H1 (cell line): ENCODE measurements at regions not wholly inside any gene's neighbourhood (a gene's known extent, or its start where the extent isn't known, plus 50 kb on each side); places are given as distances from the start of the nearest gene placed in this dataset.

Experiments
- CTCF ChIA-PET: fragments of 300-600 bp; sonication (Branson Sonifier 250); formaldehyde crosslinking; loops from one replicate; lab custom pipeline; 2021; ENCODE audit not compliant: partially characterized antibody; lab: Charles Lee
- POLR2A ChIA-PET: fragments of 300-600 bp; sonication (Branson Sonifier 250); formaldehyde crosslinking; loops from one replicate; lab custom pipeline; 2021; ENCODE audit warnings: inconsistent platforms; ENCODE audit not compliant: partially characterized antibody; lab: Charles Lee
- DNase-seq, 2 experiments: peaks; one replicate each; pipeline versions ENCODE4 v3.0.0 to v3.0.0-alpha.2; 2010 to 2022; ENCODE audit warnings: low spot score in 2 of 2, low read depth in 1 of 2, mixed read lengths in 1 of 2
- FAIRE-seq: peaks from 2 replicates; lab custom pipeline; 2011; peaks lifted over from hg19 to GRCh38; lab: Jason Lieb, UNC
- H2AFZ ChIP-seq: 2 replicates; pipeline ENCODE4 v1.8.1; 2012; ENCODE audit warnings: low read length, inconsistent platforms
- H2AK5ac ChIP-seq: 2 replicates; pipeline ENCODE4 v1.6.1; 2013; ENCODE audit warnings: low read depth, low read length
- H2BK120ac ChIP-seq: replicated peaks from 2 replicates; pipeline ENCODE3; 2013; ENCODE audit warnings: low read depth, low read length, inconsistent platforms
- H2BK12ac ChIP-seq: 2 replicates; pipeline ENCODE4 v1.6.1; 2013; ENCODE audit warnings: low read depth, low read length
- H2BK15ac ChIP-seq: 2 replicates; pipeline ENCODE4 v1.6.1; 2013; ENCODE audit warnings: low read length
- H2BK20ac ChIP-seq: 2 replicates; pipeline ENCODE4 v1.6.1; 2013; ENCODE audit warnings: low read length
- H2BK5ac ChIP-seq: 2 replicates; pipeline ENCODE4 v1.6.1; 2013; ENCODE audit warnings: low read depth, low read length
- H3K14ac ChIP-seq: 2 replicates; pipeline ENCODE4 v1.6.1; 2013; ENCODE audit warnings: inconsistent platforms; ENCODE audit not compliant: insufficient read length
- H3K18ac ChIP-seq: 2 replicates; pipeline ENCODE4 v1.6.1; 2013; ENCODE audit warnings: low read length; ENCODE audit errors: extremely low read depth
- H3K23ac ChIP-seq: 2 replicates; pipeline ENCODE4 v1.6.1; 2013; ENCODE audit warnings: inconsistent platforms; ENCODE audit not compliant: insufficient read length
- H3K23me2 ChIP-seq: 2 replicates; pipeline ENCODE4 v1.6.1; 2013; ENCODE audit warnings: low read depth, low read length
- H3K27ac ChIP-seq: 2 replicates; pipeline ENCODE4 v1.6.1; 2011; ENCODE audit warnings: low read depth, low read length, inconsistent platforms
- H3K27me3 ChIP-seq, 4 experiments: replicated peaks in 1 of 4; 1 replicate in 1 of 4; 2 replicates in 3 of 4; pipeline versions ENCODE4 v1.6.1 to v1.8.1; 2011 to 2013; ENCODE audit warnings: low read length in 3 of 4, mild to moderate bottlenecking in 3 of 4, inconsistent platforms in 2 of 4, mixed read lengths in 2 of 4, moderate library complexity in 1 of 4; ENCODE audit not compliant: control insufficient read depth in 3 of 4, insufficient read depth in 3 of 4; ENCODE audit errors: extremely low read depth in 1 of 4
- H3K36me3 ChIP-seq, 4 experiments: 2 replicates each; pipeline versions ENCODE4 v1.6.1 to v1.8.1; 2011 to 2013; ENCODE audit warnings: mild to moderate bottlenecking in 4 of 4, low read length in 3 of 4, moderate library complexity in 2 of 4, control low read depth in 1 of 4, inconsistent platforms in 1 of 4; ENCODE audit not compliant: insufficient read depth in 4 of 4, control insufficient read depth in 2 of 4
- H3K4ac ChIP-seq: replicated peaks from 2 replicates; pipeline ENCODE3; 2013; ENCODE audit warnings: low read length, low read depth, mixed read lengths, inconsistent platforms; ENCODE audit not compliant: insufficient read length
- H3K4me1 ChIP-seq, 4 experiments: replicated peaks in 1 of 4; 1 replicate in 1 of 4; 2 replicates in 3 of 4; pipeline versions ENCODE4 v1.6.1 to v1.8.1; 2011 to 2013; ENCODE audit warnings: low read length in 3 of 4, inconsistent platforms in 2 of 4, mixed read lengths in 1 of 4; ENCODE audit not compliant: insufficient read depth in 4 of 4, control insufficient read depth in 3 of 4
- H3K4me2 ChIP-seq, 2 experiments: 2 replicates each; pipeline versions ENCODE4 v1.6.1 to v1.8.1; 2011 to 2013; ENCODE audit warnings: low read depth in 2 of 2, low read length in 2 of 2, control low read depth in 1 of 2, inconsistent platforms in 1 of 2, mild to moderate bottlenecking in 1 of 2; ENCODE audit not compliant: insufficient read depth in 1 of 2
- H3K4me3 ChIP-seq, 4 experiments: fragments of 200-600, 300-600 bp in 1 of 4; sonication (generic), shearing (Covaris generic), sonication (Bioruptor Twin) in 1 of 4; 2 replicates each; pipeline versions ENCODE4 v1.5.1 to v1.8.1; 2011 to 2016; ENCODE audit warnings: low read length in 4 of 4, low read depth in 3 of 4, control low read depth in 2 of 4, inconsistent platforms in 2 of 4, mild to moderate bottlenecking in 2 of 4, mixed read lengths in 1 of 4, moderate library complexity in 1 of 4; ENCODE audit not compliant: insufficient read depth in 2 of 4; ENCODE audit errors: extremely low read depth in 1 of 4
- H3K56ac ChIP-seq: replicated peaks from 2 replicates; pipeline ENCODE3; 2013; ENCODE audit warnings: low read depth, mild to moderate bottlenecking, mixed read lengths, low read length, inconsistent platforms; ENCODE audit not compliant: insufficient read length
- H3K79me1 ChIP-seq: 2 replicates; pipeline ENCODE4 v1.6.1; 2013; ENCODE audit warnings: low read depth, low read length, control low read depth
- H3K79me2 ChIP-seq, 2 experiments: 2 replicates each; pipeline versions ENCODE4 v1.6.1 to v1.8.1; 2012 to 2013; ENCODE audit warnings: low read length in 2 of 2, mild to moderate bottlenecking in 2 of 2, inconsistent platforms in 1 of 2; ENCODE audit not compliant: insufficient read depth in 2 of 2, control insufficient read depth in 1 of 2
- H3K9ac ChIP-seq, 4 experiments: replicated peaks in 1 of 4; 1 replicate in 1 of 4; 2 replicates in 3 of 4; pipeline versions ENCODE4 v1.6.1 to v1.8.1; 2011 to 2013; ENCODE audit warnings: low read depth in 3 of 4, low read length in 3 of 4, control low read depth in 2 of 4, mild to moderate bottlenecking in 2 of 4, moderate library complexity in 2 of 4, inconsistent platforms in 1 of 4; ENCODE audit errors: extremely low read depth in 1 of 4
- H3K9me3 ChIP-seq, 2 experiments: 2 replicates each; pipeline versions ENCODE4 v1.6.1 to v1.8.1; 2012 to 2013; ENCODE audit warnings: mild to moderate bottlenecking in 2 of 2, moderate library complexity in 2 of 2, control low read depth in 1 of 2, inconsistent platforms in 1 of 2, low read depth in 1 of 2, low read length in 1 of 2, mixed read lengths in 1 of 2; ENCODE audit not compliant: insufficient read depth in 2 of 2
- H4K20me1 ChIP-seq, 2 experiments: replicated peaks in 1 of 2; 2 replicates each; pipeline versions ENCODE3 to v1.8.1; 2011 to 2013; ENCODE audit warnings: inconsistent platforms in 2 of 2, low read length in 2 of 2, mild to moderate bottlenecking in 1 of 2; ENCODE audit not compliant: insufficient read depth in 2 of 2, control insufficient read depth in 1 of 2
- H4K5ac ChIP-seq: 2 replicates; pipeline ENCODE4 v1.6.1; 2013; ENCODE audit warnings: low read length, low read depth, mixed read lengths, inconsistent platforms; ENCODE audit not compliant: insufficient read length
- H4K8ac ChIP-seq: 2 replicates; pipeline ENCODE4 v1.8.0; 2013; ENCODE audit warnings: mild to moderate bottlenecking, moderate library complexity, low read length, inconsistent platforms; ENCODE audit not compliant: insufficient read depth; ENCODE audit errors: extremely low read depth
- H4K91ac ChIP-seq: replicated peaks from 2 replicates; pipeline ENCODE3; 2013; ENCODE audit warnings: low read length, mixed read lengths, inconsistent platforms; ENCODE audit not compliant: insufficient read length
- CEBPB ChIP-seq: IDR thresholded peaks from 2 replicates; pipeline ENCODE4 v1.6.1; 2012; ENCODE audit warnings: low read depth, low read length
- GTF2F1 ChIP-seq: IDR thresholded peaks from 2 replicates; pipeline ENCODE4 v1.6.1; 2012; ENCODE audit warnings: low read depth, low read length, improper control_type of control experiment, borderline replicate concordance
- HDAC6 ChIP-seq: IDR thresholded peaks from one replicate; pipeline ENCODE4 v1.7.1; 2012; ENCODE audit warnings: low read depth, mild to moderate bottlenecking, inconsistent platforms, low read length, moderate library complexity
- NANOG ChIP-seq: IDR thresholded peaks from 2 replicates; pipeline ENCODE4 v1.6.1; 2011; ENCODE audit warnings: low read length, low read depth, mild to moderate bottlenecking, inconsistent platforms; ENCODE audit not compliant: insufficient read depth, poor library complexity, severe bottlenecking
- PHF8 ChIP-seq: fragments of 200-600 bp; sonication (generic); conservative IDR thresholded peaks from 2 replicates; pipeline ENCODE4 v1.7.1; 2012; ENCODE audit warnings: low read depth, mild to moderate bottlenecking, inconsistent platforms, low read length, moderate library complexity
- RAD21 ChIP-seq, 2 experiments: IDR thresholded peaks in 1 of 2; conservative IDR thresholded peaks in 1 of 2; 2 replicates each; pipeline ENCODE4 v1.6.1; 2011; ENCODE audit warnings: low read depth in 2 of 2, low read length in 2 of 2, improper control_type of control experiment in 1 of 2, inconsistent platforms in 1 of 2, mild to moderate bottlenecking in 1 of 2, moderate library complexity in 1 of 2
- TEAD4 ChIP-seq: IDR thresholded peaks from 2 replicates; pipeline ENCODE4 v1.6.1; 2012; ENCODE audit warnings: low read depth, low read length, inconsistent platforms, mixed read lengths
- ZNF274 ChIP-seq: IDR thresholded peaks from 2 replicates; pipeline ENCODE4 v1.7.0; 2012; ENCODE audit warnings: low read length, borderline replicate concordance; ENCODE audit errors: extremely low read depth
- WGBS, 2 experiments: shearing (Covaris generic) in 1 of 2; methylation state at CpG; one replicate each; pipeline versions ENCODE4 v1.1.6 to v1.1.7; 2013 to 2015; ENCODE audit warnings: low lambda C conversion rate in 2 of 2, mixed read lengths in 2 of 2, inconsistent platforms in 1 of 2, low coverage in 1 of 2, missing lambda C conversion rate in 1 of 2; ENCODE audit not compliant: insufficient replicate concordance in 2 of 2, insufficient coverage in 1 of 2, insufficient read length in 1 of 2; ENCODE audit errors: extremely low coverage in 1 of 2, missing lambda C conversion rate in 1 of 2; 5-methylcytosine and 5-hydroxymethylcytosine counted together
- TF ChIP-seq, protein P1 (sequence below), 3 experiments: IDR thresholded peaks; 1 replicate in 2 of 3; 2 replicates in 1 of 3; pipeline versions ENCODE4 v1.5.1 to v1.6.1; 2011; ENCODE audit warnings: low read length in 3 of 3, mild to moderate bottlenecking in 3 of 3, inconsistent platforms in 2 of 3, low read depth in 1 of 3, moderate library complexity in 1 of 3; ENCODE audit not compliant: insufficient read depth in 1 of 3; ENCODE audit errors: control extremely low read depth in 1 of 3
- TF ChIP-seq, protein P2 (sequence below): IDR thresholded peaks from 2 replicates; pipeline ENCODE4 v1.6.1; 2012; ENCODE audit warnings: inconsistent platforms
- TF ChIP-seq, protein P3 (sequence below): IDR thresholded peaks from 2 replicates; pipeline ENCODE4 v1.6.1; 2012; ENCODE audit warnings: inconsistent platforms

DNA sequence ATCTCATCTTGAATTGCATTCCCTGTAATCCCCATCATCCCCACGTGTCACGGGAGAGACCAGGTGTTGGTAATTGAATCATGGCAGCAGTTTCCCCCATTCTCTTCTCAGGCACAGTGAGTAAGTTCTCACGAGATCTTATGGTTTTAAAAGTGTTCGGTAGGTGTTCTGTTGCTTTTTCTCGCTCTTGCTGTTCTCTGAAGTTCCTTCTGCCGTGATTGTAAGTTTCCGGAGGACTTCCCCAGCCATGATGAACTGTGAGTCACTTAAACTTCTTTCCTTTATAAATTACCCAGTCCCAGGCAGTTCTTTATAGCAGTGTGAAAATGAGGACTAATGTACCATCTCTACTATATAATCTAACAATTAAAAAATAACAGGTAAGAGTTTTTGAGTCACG, 409.9 kb upstream of the NRXN1 start:
- H3K18ac ChIP-seq: no peak overlapping the region
- H2BK20ac ChIP-seq: no peak overlapping the region
- H3K4me1 ChIP-seq: no peaks in the 10 kb centered on the region
- H4K91ac ChIP-seq: no peak overlapping the region
- no peak overlapping the region for H3K27ac ChIP-seq
- H2BK120ac ChIP-seq: no peak overlapping the region
- no peak overlapping the region for H3K4me3 ChIP-seq
- no peaks in the 10 kb centered on the region for H3K27me3 ChIP-seq
- no peaks in the 10 kb centered on the region for H3K9me3 ChIP-seq
- WGBS, 2 experiments: 93% methylated on average over 8 of the region's 8 CpGs; no CpG with 5 or more reads in 1 of the 2 experiments
- H2AFZ ChIP-seq: no peak overlapping the region
- no peak overlapping the region for H2BK12ac ChIP-seq
- H3K56ac ChIP-seq: no peak overlapping the region
- no peak overlapping the region for H3K23ac ChIP-seq
- no peak overlapping the region for H4K8ac ChIP-seq
- H3K9ac ChIP-seq: no peak overlapping the region
- H3K23me2 ChIP-seq: peaks cover 1% of the 10 kb centered on the region; the same call in 1 of the 2 replicates
- no peak overlapping the region for H4K5ac ChIP-seq
- ChIA-PET POLR2A (no interaction called here), CTCF (no interaction called here)
- no peak for FAIRE-seq
- no peaks in the 10 kb centered on the region for H3K79me1 ChIP-seq
- H3K14ac ChIP-seq: no peak overlapping the region
- no peaks in the 10 kb centered on the region for H4K20me1 ChIP-seq
- H3K4ac ChIP-seq: no peak overlapping the region
- no peak overlapping the region for H3K4me2 ChIP-seq
- no peak overlapping the region for H2BK15ac ChIP-seq
- no peak for DNase-seq
- H2AK5ac ChIP-seq: no peak overlapping the region
- no peaks in the 10 kb centered on the region for H3K79me2 ChIP-seq
- H2BK5ac ChIP-seq: no peak overlapping the region
- no peaks in the 10 kb centered on the region for H3K36me3 ChIP-seq
- TF ChIP-seq CEBPB (no peak), HDAC6 (no peak), PHF8 (no peak), TEAD4 (no peak), RAD21 (IDR thresholded peaks at IDR 0.05 in 1 of 2, conservative IDR thresholded peaks at IDR 0.05 in 1 of 2; ENCODE audit: low read depth in 2 of 2, low read length in 2 of 2) (no peak), ZNF274 (no peak), NANOG (no peak), GTF2F1 (no peak)
- TF ChIP-seq, protein P1, sequence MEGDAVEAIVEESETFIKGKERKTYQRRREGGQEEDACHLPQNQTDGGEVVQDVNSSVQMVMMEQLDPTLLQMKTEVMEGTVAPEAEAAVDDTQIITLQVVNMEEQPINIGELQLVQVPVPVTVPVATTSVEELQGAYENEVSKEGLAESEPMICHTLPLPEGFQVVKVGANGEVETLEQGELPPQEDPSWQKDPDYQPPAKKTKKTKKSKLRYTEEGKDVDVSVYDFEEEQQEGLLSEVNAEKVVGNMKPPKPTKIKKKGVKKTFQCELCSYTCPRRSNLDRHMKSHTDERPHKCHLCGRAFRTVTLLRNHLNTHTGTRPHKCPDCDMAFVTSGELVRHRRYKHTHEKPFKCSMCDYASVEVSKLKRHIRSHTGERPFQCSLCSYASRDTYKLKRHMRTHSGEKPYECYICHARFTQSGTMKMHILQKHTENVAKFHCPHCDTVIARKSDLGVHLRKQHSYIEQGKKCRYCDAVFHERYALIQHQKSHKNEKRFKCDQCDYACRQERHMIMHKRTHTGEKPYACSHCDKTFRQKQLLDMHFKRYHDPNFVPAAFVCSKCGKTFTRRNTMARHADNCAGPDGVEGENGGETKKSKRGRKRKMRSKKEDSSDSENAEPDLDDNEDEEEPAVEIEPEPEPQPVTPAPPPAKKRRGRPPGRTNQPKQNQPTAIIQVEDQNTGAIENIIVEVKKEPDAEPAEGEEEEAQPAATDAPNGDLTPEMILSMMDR (IDR thresholded peaks at IDR 0.05; ENCODE audit: control extremely low read depth in 1 of 3, insufficient read depth in 1 of 3, low read depth in 1 of 3, low read length in 3 of 3): no peak
- TF ChIP-seq, protein P2, sequence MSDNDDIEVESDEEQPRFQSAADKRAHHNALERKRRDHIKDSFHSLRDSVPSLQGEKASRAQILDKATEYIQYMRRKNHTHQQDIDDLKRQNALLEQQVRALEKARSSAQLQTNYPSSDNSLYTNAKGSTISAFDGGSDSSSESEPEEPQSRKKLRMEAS: no peak
- TF ChIP-seq, protein P3, sequence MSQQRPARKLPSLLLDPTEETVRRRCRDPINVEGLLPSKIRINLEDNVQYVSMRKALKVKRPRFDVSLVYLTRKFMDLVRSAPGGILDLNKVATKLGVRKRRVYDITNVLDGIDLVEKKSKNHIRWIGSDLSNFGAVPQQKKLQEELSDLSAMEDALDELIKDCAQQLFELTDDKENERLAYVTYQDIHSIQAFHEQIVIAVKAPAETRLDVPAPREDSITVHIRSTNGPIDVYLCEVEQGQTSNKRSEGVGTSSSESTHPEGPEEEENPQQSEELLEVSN: no peak
